ENCODE measurements at regions not wholly inside any gene's neighbourhood (a gene's known extent, or its start where the extent isn't known, plus 50 kb on each side); places are given as distances from the start of the nearest gene placed in this dataset.

DNA sequence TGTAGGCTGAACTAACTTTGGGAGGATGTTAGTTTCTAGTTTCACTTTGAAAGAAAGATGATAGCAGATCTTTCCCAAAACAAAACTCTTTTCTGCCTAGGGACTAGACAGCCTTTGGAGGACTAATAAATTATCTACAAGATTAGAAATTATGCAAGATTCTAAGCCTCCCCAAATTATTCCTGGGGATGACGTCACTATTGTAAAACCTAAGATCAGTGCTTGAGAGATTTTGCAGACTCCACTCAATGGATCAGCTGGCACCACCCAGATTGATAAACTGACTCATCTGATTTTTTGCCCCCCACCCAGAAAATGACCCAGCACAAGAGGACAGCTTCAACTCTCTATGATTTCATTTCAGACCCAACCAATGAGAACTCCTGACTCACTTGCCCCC is 1057.9 kb upstream of the DIAPH2 start:
- TF ChIP-seq CTCF (IDR thresholded peaks at IDR 0.05) = no peak
- no peak for TF ChIP-seq POLR2A (IDR thresholded peaks at IDR 0.05)

Measured in breast epithelium (tissue), 3 donors.